MCF 10A (cell line): ENCODE measurements at regions not wholly inside any gene's neighbourhood (a gene's known extent, or its start where the extent isn't known, plus 50 kb on each side); places are given as distances from the start of the nearest gene placed in this dataset.

ENCODE experiments used
- BruUV-seq: library from RNA; stranded (reverse); fragments of 400-500 nt; replicated peaks from 2 replicates; lab custom pipeline; 2021; lab: Mats Ljungman, UMichigan
- CTCF ChIA-PET: fragments of 300-600 bp; sonication (Branson Sonifier 250); formaldehyde crosslinking; extraction: SDS; loops from one replicate; lab custom pipeline; 2021; ENCODE audit warnings: antibody characterized with exemption, inconsistent platforms; lab: Yijun Ruan, JAX
- POLR2A ChIA-PET: fragments of 300-600, 350-650 bp; sonication (Branson Sonifier 250); formaldehyde crosslinking; extraction: SDS; loops from one replicate; lab custom pipeline; 2020; ENCODE audit warnings: antibody characterized with exemption, inconsistent platforms; lab: Yijun Ruan, JAX
- DNase-seq: peaks from one replicate; pipeline ENCODE4 v3.0.0-alpha.2; 2018; ENCODE audit not compliant: unreplicated experiment
- H3K27ac Mint-ChIP-seq: one replicate; pipeline ENCODE4 v1.8.0; 2022; ENCODE audit warnings: mild to moderate bottlenecking, low read depth, mixed read lengths; ENCODE audit not compliant: unreplicated experiment
- H3K27me3 Mint-ChIP-seq: one replicate; pipeline ENCODE4 v1.8.0; 2022; ENCODE audit warnings: mixed read lengths; ENCODE audit not compliant: insufficient read depth, unreplicated experiment
- H3K36me3 Mint-ChIP-seq: one replicate; pipeline ENCODE4 v1.8.0; 2022; ENCODE audit warnings: mild to moderate bottlenecking, moderate library complexity, mixed read lengths; ENCODE audit not compliant: insufficient read depth, unreplicated experiment
- H3K4me1 Mint-ChIP-seq: one replicate; pipeline ENCODE4 v1.8.0; 2022; ENCODE audit warnings: mixed read lengths; ENCODE audit not compliant: insufficient read depth, unreplicated experiment
- H3K4me3 Mint-ChIP-seq: one replicate; pipeline ENCODE4 v1.8.0; 2022; ENCODE audit warnings: mild to moderate bottlenecking, moderate library complexity, mixed read lengths; ENCODE audit not compliant: unreplicated experiment
- H3K9me3 Mint-ChIP-seq: one replicate; pipeline ENCODE4 v1.8.0; 2022; ENCODE audit warnings: mixed read lengths; ENCODE audit not compliant: unreplicated experiment
- CTCF ChIP-seq: fragments of 200-600 bp; IDR thresholded peaks from one replicate; pipeline ENCODE4 v1.8.0; 2022; ENCODE audit warnings: antibody characterized with exemption, mild to moderate bottlenecking; ENCODE audit not compliant: unreplicated experiment
- intact Hi-C: fragments of 100-400 bp; cut with micrococcal nuclease; formaldehyde crosslinking; loops from 2 replicates; pipeline ENCODE4 v1.14.1; 2022

- peaks cover 12% of the 10 kb centered on the region for H3K4me1 Mint-ChIP-seq
- peaks cover 12% of the 10 kb centered on the region for H3K9me3 Mint-ChIP-seq
- CTCF ChIA-PET: no interaction called here
- POLR2A ChIA-PET: no interaction called here
- DNase-seq: peak; percentile 14
- H3K36me3 Mint-ChIP-seq: no peaks in the 10 kb centered on the region
- intact Hi-C loops: no loop called here
- BruUV-seq: no TSS peak
- H3K27ac Mint-ChIP-seq: no peak overlapping the region
- no peak overlapping the region for H3K4me3 Mint-ChIP-seq
- no peaks in the 10 kb centered on the region for H3K27me3 Mint-ChIP-seq
- no peak for TF ChIP-seq CTCF
Observed at GRCh38 chr1:79945391-79945790, 938.9 kb upstream of the ADGRL4 start.

- no peak overlapping the region for H3K27ac Mint-ChIP-seq
- no peaks in the 10 kb centered on the region for H3K27me3 Mint-ChIP-seq
- H3K36me3 Mint-ChIP-seq: no peaks in the 10 kb centered on the region
- DNase-seq: peak; percentile 22
- H3K4me3 Mint-ChIP-seq: no peak overlapping the region
- peaks cover 9% of the 10 kb centered on the region for H3K9me3 Mint-ChIP-seq
- BruUV-seq: no TSS peak
- TF ChIP-seq CTCF: no peak
- H3K4me1 Mint-ChIP-seq: no peaks in the 10 kb centered on the region
- ChIA-PET POLR2A (no interaction called here), CTCF (interaction anchor here (0.5 kb wide), 1 partner anchor 1668 kb away, joined by 3 read pairs; no protein-coding TSS in a partner anchor)
- intact Hi-C loops: no loop called here
Observed at GRCh38 chr1:79929356-79929755, 922.8 kb upstream of the ADGRL4 start.

GRCh38 chr1:79928901-79929300, 922.4 kb upstream of the ADGRL4 start:
- Mint-ChIP-seq H3K27me3 (no peaks in the 10 kb centered on the region), H3K4me3 (no peak overlapping the region), H3K4me1 (no peaks in the 10 kb centered on the region), H3K9me3 (peaks cover 6% of the 10 kb centered on the region), H3K27ac (no peak overlapping the region), H3K36me3 (no peaks in the 10 kb centered on the region)
- POLR2A ChIA-PET: no interaction called here
- intact Hi-C loops: no loop called here
- DNase-seq: no peak
- BruUV-seq: no TSS peak
- CTCF ChIA-PET: no interaction called here
- TF ChIP-seq CTCF: no peak

GRCh38 chr1:79920960-79921669, 914.6 kb upstream of the ADGRL4 start:
- Mint-ChIP-seq H3K4me1 (no peaks in the 10 kb centered on the region), H3K4me3 (no peak overlapping the region), H3K9me3 (peaks cover 14% of the 10 kb centered on the region), H3K27ac (no peak overlapping the region), H3K27me3 (no peaks in the 10 kb centered on the region), H3K36me3 (no peaks in the 10 kb centered on the region)
- ChIA-PET POLR2A (no interaction called here), CTCF (interaction anchor here (0.6 to 0.7 kb wide), 2 partner anchors 12 to 22 kb away, joined by 3 to 4 read pairs; no protein-coding TSS in a partner anchor)
- BruUV-seq: no TSS peak
- TF ChIP-seq CTCF: no peak
- intact Hi-C loops: no loop called here
- DNase-seq: no peak
